Transverse colon (tissue), 4 donors: ENCODE measurements at regions not wholly inside any gene's neighbourhood (a gene's known extent, or its start where the extent isn't known, plus 50 kb on each side); places are given as distances from the start of the nearest gene placed in this dataset.

Experiments used
- CTCF ChIP-seq, 5 experiments: fragments of 200-600 bp in 3 of 5; fragments of 450-650 bp in 2 of 5; sonication (generic) in 3 of 5; IDR thresholded peaks; 1 replicate in 2 of 5; 2 replicates in 3 of 5; pipeline ENCODE4 v1.5.1; 2016 to 2017; ENCODE audit warnings: antibody characterized with exemption in 5 of 5, inconsistent platforms in 3 of 5, mild to moderate bottlenecking in 2 of 5, moderate library complexity in 1 of 5
- POLR2AphosphoS5 ChIP-seq, 3 donors: sonication (generic); formaldehyde crosslinking; IDR thresholded peaks; one replicate each; pipeline ENCODE4 v1.6.1; 2016; ENCODE audit warnings: antibody characterized with exemption in 3 of 3

DNA sequence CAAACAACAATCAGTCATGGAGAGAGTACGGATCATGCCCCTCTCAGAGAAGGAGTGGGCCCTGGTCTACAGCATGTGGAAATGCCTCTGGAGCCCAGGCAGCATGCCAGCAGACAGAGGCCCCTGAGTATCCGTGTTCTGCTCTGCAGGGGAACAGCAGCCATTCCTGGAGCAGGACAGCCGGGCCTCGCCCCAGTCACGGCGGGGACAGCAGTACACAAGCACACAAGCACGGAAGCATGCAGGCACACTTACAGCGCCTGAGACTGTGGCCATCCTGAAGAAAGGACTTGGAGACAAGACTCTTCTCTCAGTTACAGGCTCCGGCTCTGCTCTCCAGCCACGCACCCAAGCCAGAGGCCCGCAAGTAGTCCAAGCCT, 102.6 kb upstream of the ALDH1B1 start:
- no peak for TF ChIP-seq CTCF (IDR thresholded peaks at IDR 0.05)
- TF ChIP-seq POLR2AphosphoS5 (IDR thresholded peaks at IDR 0.05), result no peak
